ENCODE measurements at regions not wholly inside any gene's neighbourhood (a gene's known extent, or its start where the extent isn't known, plus 50 kb on each side); places are given as distances from the start of the nearest gene placed in this dataset.

GRCh38 chr12:22993609-22994315, 368.8 kb downstream of the ETNK1 start:
- H3K9me3 ChIP-seq: no peaks in the 10 kb centered on the region
- TF ChIP-seq CTCF (IDR thresholded peaks at IDR 0.05): no peak
- H3K36me3 ChIP-seq: no peaks in the 10 kb centered on the region
- H3K4me3 ChIP-seq (ENCODE audit: low read depth in 1 of 2, low read length in 1 of 2): no peak overlapping the region
- H3K27ac ChIP-seq: no peak overlapping the region
- no peaks in the 10 kb centered on the region for H3K4me1 ChIP-seq (ENCODE audit: control insufficient read depth in 1 of 2, insufficient read depth in 1 of 2, low read depth in 1 of 2, low read length in 1 of 2)
- no peaks in the 10 kb centered on the region for H3K27me3 ChIP-seq

GRCh38 chr12:22994316-22994675, 369.3 kb downstream of the ETNK1 start:
- no peak overlapping the region for H3K4me3 ChIP-seq (ENCODE audit: low read depth in 1 of 2, low read length in 1 of 2)
- H3K4me1 ChIP-seq (ENCODE audit: control insufficient read depth in 1 of 2, insufficient read depth in 1 of 2, low read depth in 1 of 2, low read length in 1 of 2): no peaks in the 10 kb centered on the region
- no peaks in the 10 kb centered on the region for H3K36me3 ChIP-seq
- TF ChIP-seq CTCF (IDR thresholded peaks at IDR 0.05): no peak
- H3K27me3 ChIP-seq: no peaks in the 10 kb centered on the region
- no peak overlapping the region for H3K27ac ChIP-seq
- no peaks in the 10 kb centered on the region for H3K9me3 ChIP-seq

- no peak for TF ChIP-seq CTCF (IDR thresholded peaks at IDR 0.05)
- no peaks in the 10 kb centered on the region for H3K27me3 ChIP-seq
- H3K27ac ChIP-seq: no peak overlapping the region
- H3K4me1 ChIP-seq (ENCODE audit: control insufficient read depth in 1 of 2, insufficient read depth in 1 of 2, low read depth in 1 of 2, low read length in 1 of 2): no peaks in the 10 kb centered on the region
- H3K36me3 ChIP-seq: no peaks in the 10 kb centered on the region
- H3K4me3 ChIP-seq (ENCODE audit: low read depth in 1 of 2, low read length in 1 of 2): no peak overlapping the region
- H3K9me3 ChIP-seq: no peaks in the 10 kb centered on the region
These were observed 376.5 kb downstream of the ETNK1 start for GRCh38 chr12:23001487-23001886.

- Histone ChIP-seq H3K36me3 (no peaks in the 10 kb centered on the region), H3K4me1 (ENCODE audit: control insufficient read depth in 1 of 2, insufficient read depth in 1 of 2, low read depth in 1 of 2, low read length in 1 of 2) (no peaks in the 10 kb centered on the region), H3K27me3 (no peaks in the 10 kb centered on the region), H3K9me3 (no peaks in the 10 kb centered on the region), H3K27ac (no peak overlapping the region), H3K4me3 (ENCODE audit: low read depth in 1 of 2, low read length in 1 of 2) (no peak overlapping the region)
- no peak for TF ChIP-seq CTCF (IDR thresholded peaks at IDR 0.05)
These were observed 377.4 kb downstream of the ETNK1 start for GRCh38 chr12:23002381-23002780.

- H3K4me3 ChIP-seq (ENCODE audit: low read depth in 1 of 2, low read length in 1 of 2): no peak overlapping the region
- no peak overlapping the region for H3K27ac ChIP-seq
- TF ChIP-seq CTCF (IDR thresholded peaks at IDR 0.05): no peak
- no peaks in the 10 kb centered on the region for H3K36me3 ChIP-seq
- no peaks in the 10 kb centered on the region for H3K27me3 ChIP-seq
- no peaks in the 10 kb centered on the region for H3K4me1 ChIP-seq (ENCODE audit: control insufficient read depth in 1 of 2, insufficient read depth in 1 of 2, low read depth in 1 of 2, low read length in 1 of 2)
- H3K9me3 ChIP-seq: no peaks in the 10 kb centered on the region
These were observed 379.6 kb downstream of the ETNK1 start for GRCh38 chr12:23004473-23005020.

Measured in neutrophil (primary cell).